Prostate gland (tissue), 2 donors: ENCODE measurements at regions not wholly inside any gene's neighbourhood (a gene's known extent, or its start where the extent isn't known, plus 50 kb on each side); places are given as distances from the start of the nearest gene placed in this dataset.

Source experiments
- DNase-seq: peaks from one replicate; pipeline ENCODE4 v3.0.0-alpha.2; 2019; ENCODE audit warnings: low spot score
- H3K27ac ChIP-seq, 2 donors: fragments of 200-600 bp; sonication (generic); 2 replicates each; pipeline ENCODE4 v1.5.1; 2017 to 2019
- H3K27me3 ChIP-seq: fragments of 200-600 bp; sonication (generic); replicated peaks from 2 replicates; pipeline ENCODE4 v1.5.1; 2019; ENCODE audit not compliant: insufficient read depth
- H3K36me3 ChIP-seq, 2 donors: fragments of 200-600 bp; sonication (generic); 1 replicate in 1 of 2; 2 replicates in 1 of 2; pipeline versions ENCODE4 v1.5.1 to v1.8.1; 2017 to 2019
- H3K4me1 ChIP-seq: fragments of 200-600 bp; sonication (generic); replicated peaks from 2 replicates; pipeline ENCODE4 v1.5.1; 2019
- H3K4me3 ChIP-seq, 2 donors: fragments of 200-600 bp; sonication (generic); 2 replicates each; pipeline ENCODE4 v1.5.1; 2017 to 2019
- H3K9me3 ChIP-seq: fragments of 200-600 bp; sonication (generic); 2 replicates; pipeline ENCODE4 v1.5.1; 2017
- CTCF ChIP-seq, 4 experiments: fragments of 200-600 bp in 2 of 4; fragments of 450-650 bp in 2 of 4; sonication (generic) in 2 of 4; IDR thresholded peaks; 1 replicate in 3 of 4; 2 replicates in 1 of 4; pipeline ENCODE4 v1.5.1; 2016 to 2019; ENCODE audit warnings: antibody characterized with exemption in 4 of 4, mild to moderate bottlenecking in 2 of 4, moderate library complexity in 2 of 4
- POLR2A ChIP-seq: fragments of 450-650 bp; IDR thresholded peaks from one replicate; pipeline ENCODE4 v1.6.1; 2016; ENCODE audit warnings: antibody characterized with exemption, mild to moderate bottlenecking
- POLR2AphosphoS5 ChIP-seq: sonication (generic); formaldehyde crosslinking; IDR thresholded peaks from one replicate; pipeline ENCODE4 v1.6.1; 2017; ENCODE audit warnings: antibody characterized with exemption
- WGBS: methylation state at CpG from one replicate; pipeline ENCODE4 v1.1.5; 2018; 5-methylcytosine and 5-hydroxymethylcytosine counted together
- intact Hi-C: fragments of 100-400 bp; cut with DNase I; formaldehyde crosslinking; loops from one replicate; pipeline ENCODE4 v1.14.2; 2022

DNA sequence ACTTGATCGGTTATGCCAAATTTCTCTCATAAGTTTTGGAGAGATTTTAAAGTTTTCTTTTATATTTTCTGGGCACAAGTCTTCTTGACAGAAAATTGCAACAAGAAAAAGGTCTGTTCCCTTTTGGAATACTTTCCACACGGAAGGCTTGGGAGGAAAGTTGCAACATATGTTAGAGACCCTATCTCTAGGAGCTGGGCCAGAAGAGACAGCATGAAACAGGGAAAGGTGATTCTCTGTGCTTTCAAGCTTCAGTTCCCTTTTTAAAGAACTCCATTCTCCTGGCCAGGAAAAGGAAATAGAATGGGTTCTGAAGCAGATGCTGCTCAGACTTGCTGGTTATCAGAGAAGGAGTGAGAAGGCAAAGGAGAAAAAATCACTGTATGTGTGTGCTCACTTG lies 368.3 kb downstream of the SPATA31D1 start:
- no peak for DNase-seq
- Histone ChIP-seq H3K4me3 (no peak overlapping the region), H3K9me3 (no peaks in the 10 kb centered on the region), H3K4me1 (no peaks in the 10 kb centered on the region), H3K27me3 (no peaks in the 10 kb centered on the region), H3K27ac (no peak overlapping the region), H3K36me3 (no peaks in the 10 kb centered on the region)
- 89% methylated on average over 2 of the region's 2 CpGs for WGBS
- no peak for TF ChIP-seq CTCF (IDR thresholded peaks at IDR 0.05)
- no peak for TF ChIP-seq POLR2AphosphoS5
- TF ChIP-seq POLR2A = no peak
- intact Hi-C loops = no loop called here

- Histone ChIP-seq H3K4me1 (no peaks in the 10 kb centered on the region), H3K9me3 (no peaks in the 10 kb centered on the region), H3K36me3 (no peaks in the 10 kb centered on the region), H3K27ac (no peak overlapping the region), H3K4me3 (no peak overlapping the region), H3K27me3 (no peaks in the 10 kb centered on the region)
- intact Hi-C loops = no loop called here
- TF ChIP-seq POLR2AphosphoS5 = no peak
- TF ChIP-seq POLR2A = no peak
- TF ChIP-seq CTCF (IDR thresholded peaks at IDR 0.05) = no peak
- 87% methylated on average over 5 of the region's 5 CpGs for WGBS
- DNase-seq = no peak
Observed at GRCh38 chr9:82363198-82363597, 374.6 kb downstream of the SPATA31D1 start.

GRCh38 chr9:82363682-82364081 lies 375.1 kb downstream of the SPATA31D1 start:
- WGBS = 82% methylated on average over 5 of the region's 5 CpGs
- no peak overlapping the region for H3K4me3 ChIP-seq
- no peaks in the 10 kb centered on the region for H3K4me1 ChIP-seq
- TF ChIP-seq POLR2AphosphoS5 (no peak), CTCF (IDR thresholded peaks at IDR 0.05) (no peak)
- no peaks in the 10 kb centered on the region for H3K9me3 ChIP-seq
- DNase-seq = no peak
- no peak overlapping the region for H3K27ac ChIP-seq
- no peaks in the 10 kb centered on the region for H3K27me3 ChIP-seq
- intact Hi-C loops = no loop called here
- H3K36me3 ChIP-seq = no peaks in the 10 kb centered on the region

DNA sequence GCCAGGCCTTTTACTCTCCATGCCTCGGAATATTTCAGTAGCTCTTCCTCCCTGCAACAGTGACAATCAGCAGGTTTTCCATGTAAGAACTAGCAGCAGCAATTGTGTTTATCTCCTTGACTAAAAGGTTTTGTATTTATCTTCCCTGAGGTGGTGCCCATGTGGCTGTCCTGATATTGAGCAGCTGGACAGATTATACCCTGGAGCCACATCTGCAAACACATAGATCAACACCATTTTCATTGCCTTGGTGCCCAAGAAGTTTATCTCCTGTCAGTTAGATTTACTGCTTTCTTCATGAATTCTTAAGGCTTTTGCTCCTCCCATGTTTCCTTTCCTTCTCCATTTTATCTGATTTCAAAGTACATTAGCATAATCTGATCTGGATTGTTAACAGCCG lies 378.4 kb downstream of the SPATA31D1 start:
- Histone ChIP-seq H3K9me3 (no peaks in the 10 kb centered on the region), H3K4me3 (no peak overlapping the region), H3K27me3 (no peaks in the 10 kb centered on the region), H3K27ac (no peak overlapping the region), H3K36me3 (no peaks in the 10 kb centered on the region), H3K4me1 (no peaks in the 10 kb centered on the region)
- TF ChIP-seq CTCF (IDR thresholded peaks at IDR 0.05) (no peak), POLR2AphosphoS5 (no peak), POLR2A (no peak)
- DNase-seq = no peak
- intact Hi-C loops = no loop called here
- WGBS = 29% methylated on average over 2 of the region's 2 CpGs

DNA sequence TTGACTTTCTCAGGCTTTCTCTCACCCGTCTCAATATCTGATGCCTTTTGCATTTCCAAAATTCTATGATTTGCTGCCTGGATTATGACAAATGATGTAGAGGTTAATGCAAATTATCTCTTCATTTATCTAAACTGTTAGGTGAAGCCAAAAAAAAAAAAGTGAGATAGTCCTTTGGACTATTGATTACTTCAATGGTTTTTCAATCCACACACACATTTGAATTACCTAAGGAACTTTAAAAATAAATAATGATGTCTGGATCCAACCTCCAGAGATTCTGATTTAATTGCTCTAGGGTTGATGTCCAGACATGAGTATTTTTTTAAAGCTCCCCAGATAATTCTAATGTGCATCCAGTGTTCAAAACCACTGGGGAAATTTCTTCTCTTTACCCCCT lies 379.4 kb downstream of the SPATA31D1 start:
- Histone ChIP-seq H3K4me3 (no peak overlapping the region), H3K36me3 (no peaks in the 10 kb centered on the region), H3K27me3 (no peaks in the 10 kb centered on the region), H3K27ac (no peak overlapping the region), H3K9me3 (no peaks in the 10 kb centered on the region), H3K4me1 (no peaks in the 10 kb centered on the region)
- intact Hi-C loops = no loop called here
- 97% methylated on average over 1 of the region's 1 CpG for WGBS
- no peak for DNase-seq
- TF ChIP-seq POLR2AphosphoS5 (no peak), CTCF (IDR thresholded peaks at IDR 0.05) (no peak), POLR2A (no peak)
